ENCODE measurements at regions not wholly inside any gene's neighbourhood (a gene's known extent, or its start where the extent isn't known, plus 50 kb on each side); places are given as distances from the start of the nearest gene placed in this dataset.

DNA sequence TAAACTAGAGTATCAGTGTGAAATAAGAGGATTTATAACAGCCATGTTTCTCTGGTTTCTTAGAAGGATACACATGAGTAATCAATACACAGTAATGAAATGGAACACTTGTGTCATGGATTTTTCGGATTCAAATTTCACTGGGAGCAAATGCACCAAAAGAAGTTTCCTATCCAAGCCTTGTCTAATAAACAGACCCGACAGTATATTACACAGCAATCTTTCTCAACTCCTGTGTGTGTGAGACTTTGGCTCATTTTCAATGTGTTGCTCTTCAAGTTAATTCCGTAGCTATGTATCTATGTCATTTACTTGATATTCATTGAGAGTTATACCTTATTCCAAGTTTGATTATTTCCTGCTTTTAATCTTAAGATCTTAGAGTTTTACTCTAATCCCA is 930.2 kb downstream of the MAT2B start:
- Mint-ChIP-seq H3K36me3 (ENCODE audit: insufficient read depth) (peaks cover 1% of the 10 kb centered on the region), H3K4me1 (ENCODE audit: low read depth) (peaks cover 2% of the 10 kb centered on the region), H3K27ac (no peak overlapping the region), H3K9me3 (ENCODE audit: low read depth) (peaks cover 14% of the 10 kb centered on the region), H3K4me3 (ENCODE audit: low read depth) (no peak overlapping the region), H3K27me3 (no peaks in the 10 kb centered on the region)
- DNase-seq (ENCODE audit: low spot score, unreplicated experiment) = no peak
- no peak for TF ChIP-seq CTCF (IDR thresholded peaks at IDR 0.05; ENCODE audit: unreplicated experiment)

DNA sequence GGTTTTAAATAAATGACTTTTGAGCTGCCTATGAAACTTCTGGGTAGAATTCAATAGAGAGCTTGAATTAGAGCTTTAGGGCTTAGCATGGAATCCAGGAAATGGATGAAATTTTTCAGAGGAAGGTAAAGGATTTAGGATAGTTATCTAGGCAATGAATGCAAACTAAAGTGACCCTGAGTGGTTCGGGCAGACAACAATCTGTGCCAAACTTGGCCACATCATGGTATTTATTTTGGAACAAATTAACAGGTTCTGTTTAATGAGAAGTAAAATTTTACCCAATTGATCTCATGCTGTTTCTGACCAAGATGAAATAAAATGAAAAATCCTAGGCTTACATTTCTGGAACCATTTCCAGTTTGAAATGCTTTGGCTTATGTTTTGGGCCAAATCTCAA is 934.4 kb downstream of the MAT2B start:
- DNase-seq (ENCODE audit: low spot score, unreplicated experiment) = no peak
- Mint-ChIP-seq H3K27me3 (no peaks in the 10 kb centered on the region), H3K4me1 (ENCODE audit: low read depth) (no peaks in the 10 kb centered on the region), H3K9me3 (ENCODE audit: low read depth) (peaks cover 10% of the 10 kb centered on the region), H3K27ac (no peak overlapping the region), H3K36me3 (ENCODE audit: insufficient read depth) (no peaks in the 10 kb centered on the region), H3K4me3 (ENCODE audit: low read depth) (no peak overlapping the region)
- no peak for TF ChIP-seq CTCF (IDR thresholded peaks at IDR 0.05; ENCODE audit: unreplicated experiment)

DNA sequence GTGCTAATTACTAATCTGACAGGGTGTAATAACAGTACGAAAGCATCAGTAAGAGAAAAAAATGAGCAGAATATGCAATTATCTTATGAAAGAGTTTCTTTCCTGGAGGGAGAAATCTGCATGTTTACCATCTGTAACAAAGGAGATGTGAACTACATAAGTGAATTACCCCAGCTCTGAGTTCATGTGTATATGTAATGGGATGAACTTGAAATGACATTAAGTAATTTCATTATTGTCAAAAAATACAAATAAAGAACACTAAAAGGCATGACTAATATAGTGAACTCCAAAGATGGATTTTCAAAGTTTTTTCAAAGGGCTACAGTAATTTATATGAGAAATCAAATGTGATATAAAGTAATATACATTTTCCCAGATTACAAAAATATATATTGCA is 944.0 kb downstream of the MAT2B start:
- DNase-seq (ENCODE audit: low spot score, unreplicated experiment) = no peak
- H3K4me1 Mint-ChIP-seq (ENCODE audit: low read depth) = peaks cover 5% of the 10 kb centered on the region
- no peaks in the 10 kb centered on the region for H3K27me3 Mint-ChIP-seq
- no peak overlapping the region for H3K4me3 Mint-ChIP-seq (ENCODE audit: low read depth)
- peaks cover 2% of the 10 kb centered on the region for H3K36me3 Mint-ChIP-seq (ENCODE audit: insufficient read depth)
- H3K9me3 Mint-ChIP-seq (ENCODE audit: low read depth) = peaks cover 10% of the 10 kb centered on the region
- H3K27ac Mint-ChIP-seq = no peak overlapping the region
- TF ChIP-seq CTCF (IDR thresholded peaks at IDR 0.05; ENCODE audit: unreplicated experiment) = no peak

DNA sequence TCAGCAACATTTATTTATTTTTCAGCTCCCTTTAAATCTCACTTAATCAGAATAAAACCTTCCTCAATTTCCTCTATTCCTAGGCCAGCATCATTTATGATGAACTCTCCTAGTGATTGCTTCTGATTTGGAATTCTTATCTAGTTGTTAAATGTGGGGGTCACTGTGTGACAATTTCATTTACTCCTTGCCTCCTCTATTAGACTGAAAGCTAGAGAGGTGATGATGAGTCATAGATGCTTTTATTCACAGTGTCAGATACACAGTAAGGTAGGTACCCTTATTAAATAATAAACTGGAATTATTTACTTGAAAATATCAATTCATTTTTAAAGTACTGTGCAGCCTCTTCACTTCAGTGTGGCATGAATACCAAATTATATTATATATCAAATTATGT is 960.6 kb downstream of the MAT2B start:
- H3K4me3 Mint-ChIP-seq (ENCODE audit: low read depth) = no peak overlapping the region
- DNase-seq (ENCODE audit: low spot score, unreplicated experiment) = no peak
- H3K9me3 Mint-ChIP-seq (ENCODE audit: low read depth) = peaks cover 6% of the 10 kb centered on the region
- H3K27ac Mint-ChIP-seq = no peak overlapping the region
- peaks cover 3% of the 10 kb centered on the region for H3K4me1 Mint-ChIP-seq (ENCODE audit: low read depth)
- peaks cover 5% of the 10 kb centered on the region for H3K36me3 Mint-ChIP-seq (ENCODE audit: insufficient read depth)
- TF ChIP-seq CTCF (IDR thresholded peaks at IDR 0.05; ENCODE audit: unreplicated experiment) = no peak
- no peaks in the 10 kb centered on the region for H3K27me3 Mint-ChIP-seq

DNA sequence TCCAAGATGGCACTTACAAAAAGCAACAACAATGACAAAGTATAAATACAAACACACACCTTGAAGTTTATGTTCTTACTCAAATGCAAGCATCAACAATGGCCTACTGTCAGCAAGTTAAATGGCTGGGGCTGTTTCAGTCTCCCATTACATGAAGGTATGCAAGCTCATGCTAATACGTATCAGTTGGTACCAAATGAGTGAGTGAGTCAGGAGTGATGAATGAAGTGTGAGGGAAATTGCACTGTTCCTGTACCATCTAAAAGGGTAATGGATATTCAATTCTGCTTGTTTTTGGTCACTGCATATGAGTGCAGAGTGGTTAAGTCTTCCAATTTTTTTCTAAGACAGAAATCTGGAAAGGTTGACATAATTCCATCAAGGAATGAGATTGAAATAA is 964.9 kb downstream of the MAT2B start:
- H3K27ac Mint-ChIP-seq = no peak overlapping the region
- peaks cover 13% of the 10 kb centered on the region for H3K9me3 Mint-ChIP-seq (ENCODE audit: low read depth)
- DNase-seq (ENCODE audit: low spot score, unreplicated experiment) = no peak
- H3K27me3 Mint-ChIP-seq = no peaks in the 10 kb centered on the region
- H3K36me3 Mint-ChIP-seq (ENCODE audit: insufficient read depth) = peaks cover 11% of the 10 kb centered on the region
- TF ChIP-seq CTCF (IDR thresholded peaks at IDR 0.05; ENCODE audit: unreplicated experiment) = no peak
- peaks cover 3% of the 10 kb centered on the region for H3K4me1 Mint-ChIP-seq (ENCODE audit: low read depth)
- H3K4me3 Mint-ChIP-seq (ENCODE audit: low read depth) = no peak overlapping the region
